Stomach smooth muscle (tissue), 2 donors: ENCODE measurements at regions not wholly inside any gene's neighbourhood (a gene's known extent, or its start where the extent isn't known, plus 50 kb on each side); places are given as distances from the start of the nearest gene placed in this dataset.
A peak's percentile ranks its signal among the peaks of the same experiment; 100 is the strongest.

Source experiments
- H3K27ac ChIP-seq: one replicate; pipeline ENCODE4 v1.7.0; 2013; ENCODE audit warnings: mild to moderate bottlenecking, low read length, inconsistent platforms
- H3K27me3 ChIP-seq, 2 donors: one replicate each; pipeline ENCODE4 v1.7.0; 2013; ENCODE audit warnings: low read length in 2 of 2; ENCODE audit not compliant: insufficient read depth in 2 of 2, control insufficient read depth in 1 of 2
- H3K36me3 ChIP-seq, 2 donors: one replicate each; pipeline ENCODE4 v1.7.0; 2013; ENCODE audit warnings: low read length in 2 of 2; ENCODE audit not compliant: control insufficient read depth in 2 of 2, insufficient read depth in 2 of 2
- H3K4me1 ChIP-seq: one replicate; pipeline ENCODE4 v1.7.0; 2013; ENCODE audit warnings: low read length; ENCODE audit not compliant: control insufficient read depth, insufficient read depth
- H3K4me3 ChIP-seq, 2 donors: one replicate each; pipeline ENCODE4 v1.7.0; 2013; ENCODE audit warnings: low read length in 2 of 2
- H3K9ac ChIP-seq, 2 donors: one replicate each; pipeline ENCODE4 v1.7.0; 2013; ENCODE audit warnings: low read length in 2 of 2, mild to moderate bottlenecking in 1 of 2
- H3K9me3 ChIP-seq, 2 donors: one replicate each; pipeline ENCODE4 v1.7.0; 2013; ENCODE audit warnings: low read length in 2 of 2; ENCODE audit not compliant: control insufficient read depth in 2 of 2
- donor health status: healthy.
- donor health status: Pancreatic carcinoma.

- Histone ChIP-seq H3K9ac (no peak overlapping the region), H3K27me3 (no peaks in the 10 kb centered on the region), H3K4me1 (no peaks in the 10 kb centered on the region), H3K36me3 (no peaks in the 10 kb centered on the region), H3K4me3 (no peak overlapping the region), H3K9me3 (no peaks in the 10 kb centered on the region), H3K27ac (no peak overlapping the region)
Measured at GRCh38 chr4:134601706-134602105, 400.1 kb upstream of the PABPC4L start.

- Histone ChIP-seq H3K4me1 (no peaks in the 10 kb centered on the region), H3K9ac (no peak overlapping the region), H3K36me3 (no peaks in the 10 kb centered on the region), H3K4me3 (no peak overlapping the region), H3K27me3 (no peaks in the 10 kb centered on the region), H3K27ac (no peak overlapping the region), H3K9me3 (no peaks in the 10 kb centered on the region)
Measured at GRCh38 chr4:134591326-134591725, 389.7 kb upstream of the PABPC4L start.

DNA sequence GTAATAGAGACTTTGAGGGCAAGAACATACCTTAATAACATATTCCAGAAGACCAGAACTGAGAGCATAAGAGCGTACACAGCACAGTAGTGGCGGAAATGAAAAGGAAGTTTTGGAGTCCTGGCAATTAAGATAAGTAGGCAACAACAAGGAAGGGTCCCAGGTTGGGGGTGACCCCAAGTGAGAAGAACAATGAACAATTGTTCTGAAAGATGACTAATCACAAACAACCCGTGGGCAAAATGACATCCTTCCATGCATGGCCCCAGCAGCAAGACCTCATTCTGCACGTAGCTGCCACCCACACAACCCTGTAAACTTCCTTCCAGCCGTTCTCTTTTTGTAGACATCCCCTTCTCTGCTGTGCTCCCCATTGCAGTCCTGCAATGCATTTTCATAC lies 384.4 kb upstream of the PABPC4L start:
- Histone ChIP-seq H3K4me1 (no peaks in the 10 kb centered on the region), H3K27ac (no peak overlapping the region), H3K9ac (no peak overlapping the region), H3K4me3 (no peak overlapping the region), H3K27me3 (no peaks in the 10 kb centered on the region), H3K36me3 (no peaks in the 10 kb centered on the region), H3K9me3 (no peaks in the 10 kb centered on the region)

DNA sequence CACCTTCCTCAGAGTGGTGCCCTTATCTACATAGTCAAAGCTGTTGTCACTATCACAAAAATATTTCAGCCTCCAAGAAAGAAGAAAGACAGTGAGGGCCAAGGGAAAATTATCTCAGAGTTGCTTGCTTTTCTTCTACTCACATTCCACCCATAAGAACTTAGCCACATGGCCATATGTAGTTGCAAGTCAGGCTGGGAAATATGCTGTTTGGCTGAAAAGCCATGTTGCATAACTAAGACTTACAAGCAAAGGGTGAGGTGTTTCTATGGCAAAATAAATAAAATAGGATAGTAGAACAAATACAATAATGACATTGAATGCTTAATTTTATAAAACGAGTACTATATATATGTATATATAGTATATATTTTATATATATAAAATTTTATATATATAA lies 365.9 kb upstream of the PABPC4L start:
- Histone ChIP-seq H3K9me3 (no peaks in the 10 kb centered on the region), H3K27ac (no peak overlapping the region), H3K27me3 (no peaks in the 10 kb centered on the region), H3K4me1 (no peaks in the 10 kb centered on the region), H3K9ac (no peak overlapping the region), H3K4me3 (no peak overlapping the region), H3K36me3 (no peaks in the 10 kb centered on the region)

DNA sequence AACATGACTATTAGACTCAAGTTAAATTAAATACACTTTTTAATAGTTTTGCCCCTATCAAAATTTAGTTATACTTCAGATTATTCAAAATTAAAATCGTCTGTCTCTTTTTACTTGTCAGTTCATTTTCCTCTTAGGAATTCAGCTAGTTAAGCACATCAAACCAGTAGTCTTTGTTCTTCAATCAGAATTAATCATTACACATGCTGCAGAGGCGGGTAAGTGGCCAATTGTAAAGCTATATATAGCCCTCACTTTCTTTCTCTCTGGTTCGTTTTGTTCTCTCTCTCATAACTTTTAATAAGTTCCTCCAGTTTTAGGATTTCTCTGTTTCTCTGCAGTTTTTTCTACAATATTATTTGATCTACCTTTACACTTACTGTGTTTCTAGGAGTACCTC lies 359.1 kb upstream of the PABPC4L start:
- Histone ChIP-seq H3K4me1 (no peaks in the 10 kb centered on the region), H3K36me3 (no peaks in the 10 kb centered on the region), H3K27ac (no peak overlapping the region), H3K9ac (no peak overlapping the region), H3K4me3 (no peak overlapping the region), H3K9me3 (no peaks in the 10 kb centered on the region), H3K27me3 (no peaks in the 10 kb centered on the region)

DNA sequence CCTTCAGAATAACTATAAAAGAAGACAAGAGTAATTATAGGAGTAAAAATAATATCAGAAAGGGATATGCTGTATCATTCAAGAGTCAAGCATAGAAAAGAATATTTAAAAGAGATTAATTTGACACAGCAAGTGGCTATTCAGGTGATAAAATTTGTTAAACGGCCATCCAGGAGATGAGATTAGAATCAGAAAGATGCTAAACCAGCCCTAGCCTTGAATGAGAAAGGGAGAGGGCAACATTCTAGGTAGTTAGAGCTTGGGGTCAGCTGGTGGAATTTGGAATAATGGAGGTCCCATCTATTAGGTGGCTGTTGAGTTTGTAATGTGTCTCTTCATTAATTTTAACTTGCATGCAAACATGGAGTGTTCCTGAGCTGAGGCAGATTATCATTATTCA lies 350.5 kb upstream of the PABPC4L start:
- Histone ChIP-seq H3K27ac (no peak overlapping the region), H3K9ac (no peak overlapping the region), H3K4me3 (no peak overlapping the region), H3K4me1 (no peaks in the 10 kb centered on the region), H3K36me3 (no peaks in the 10 kb centered on the region), H3K27me3 (no peaks in the 10 kb centered on the region), H3K9me3 (peaks cover 1 to 6% of the 10 kb centered on the region in 2 donors)

DNA sequence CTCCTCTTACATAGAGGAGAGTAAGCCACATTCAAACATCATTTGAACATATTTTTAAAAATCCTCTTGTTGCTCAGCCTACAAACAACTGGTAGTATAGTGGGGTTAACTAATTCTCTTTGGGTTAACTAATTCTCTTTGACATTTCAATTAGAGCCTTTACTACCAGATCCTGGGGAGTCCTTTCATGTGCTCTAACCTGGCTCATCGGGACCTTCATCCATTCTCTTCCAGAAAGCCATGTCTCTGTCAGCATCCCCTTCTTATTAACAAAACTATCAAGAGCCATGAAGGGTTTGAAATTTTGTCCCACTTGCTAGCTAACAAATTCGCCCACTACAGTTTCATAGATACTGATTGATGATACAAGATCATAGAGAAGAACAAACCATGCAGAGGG lies 349.8 kb upstream of the PABPC4L start:
- Histone ChIP-seq H3K9ac (no peak overlapping the region), H3K9me3 (peaks cover 2 to 10% of the 10 kb centered on the region in 2 donors), H3K36me3 (no peaks in the 10 kb centered on the region), H3K27ac (no peak overlapping the region), H3K4me3 (no peak overlapping the region), H3K27me3 (no peaks in the 10 kb centered on the region), H3K4me1 (no peaks in the 10 kb centered on the region)

DNA sequence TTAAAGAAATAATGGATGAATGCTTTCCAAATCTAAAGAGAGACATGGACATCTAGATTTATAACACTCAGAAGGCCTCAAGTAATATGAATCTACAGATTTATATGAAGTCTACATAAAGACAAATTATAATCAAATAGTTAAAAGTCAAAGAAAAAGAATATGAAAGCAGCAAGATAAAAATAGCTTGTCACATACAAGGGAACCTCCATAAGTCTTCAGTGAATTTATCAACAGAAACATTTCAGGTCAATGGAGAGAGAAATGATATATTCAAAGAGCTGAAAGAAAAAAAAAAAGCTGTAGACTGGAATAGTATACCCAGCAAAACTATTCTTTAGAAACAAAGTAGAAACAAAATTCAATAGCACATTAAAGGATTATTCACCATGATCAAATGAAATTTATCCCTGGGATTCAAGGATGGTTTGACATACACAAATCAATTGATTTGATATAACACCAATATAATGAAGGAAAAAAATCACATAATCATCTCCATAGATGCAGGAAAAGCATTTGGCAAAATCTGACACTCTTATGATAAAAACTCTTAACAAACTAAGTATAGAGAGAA lies 346.6 kb upstream of the PABPC4L start:
- Histone ChIP-seq H3K4me3 (no peak overlapping the region), H3K27ac (no peak overlapping the region)

DNA sequence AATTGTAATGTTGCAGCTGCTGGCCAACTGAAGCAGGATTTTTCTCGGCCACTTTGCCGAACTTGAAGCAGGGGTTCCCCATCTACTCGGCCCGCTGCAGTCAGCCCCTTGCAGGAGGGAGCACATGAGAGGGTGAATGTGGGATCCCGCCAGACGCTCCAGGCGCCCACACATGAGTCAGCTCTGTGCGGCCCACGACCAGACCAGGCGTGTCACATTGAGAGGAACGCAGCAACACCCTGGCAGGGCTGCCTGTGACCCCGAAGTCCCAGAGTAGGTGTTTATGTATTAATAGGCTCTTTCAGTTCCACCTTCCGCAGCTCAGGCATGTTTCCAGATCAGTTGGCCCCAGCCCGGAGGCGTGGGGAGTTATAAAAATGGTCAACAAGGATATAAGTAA lies 344.7 kb upstream of the PABPC4L start:
- Histone ChIP-seq H3K9ac (no peak overlapping the region), H3K9me3 (peaks cover 2 to 13% of the 10 kb centered on the region in 2 donors), H3K4me3 (no peak overlapping the region), H3K36me3 (no peaks in the 10 kb centered on the region), H3K4me1 (no peaks in the 10 kb centered on the region), H3K27me3 (no peaks in the 10 kb centered on the region), H3K27ac (no peak overlapping the region)

More for the DNA sequence above, 346.6 kb upstream of the PABPC4L start:
- H3K27me3 ChIP-seq, result no peaks in the 10 kb centered on the region
- H3K36me3 ChIP-seq, result no peaks in the 10 kb centered on the region
- H3K4me1 ChIP-seq, result no peaks in the 10 kb centered on the region
- H3K9ac ChIP-seq, result no peak overlapping the region
- H3K9me3 ChIP-seq, result peaks cover 2 to 13% of the 10 kb centered on the region in 2 donors

DNA sequence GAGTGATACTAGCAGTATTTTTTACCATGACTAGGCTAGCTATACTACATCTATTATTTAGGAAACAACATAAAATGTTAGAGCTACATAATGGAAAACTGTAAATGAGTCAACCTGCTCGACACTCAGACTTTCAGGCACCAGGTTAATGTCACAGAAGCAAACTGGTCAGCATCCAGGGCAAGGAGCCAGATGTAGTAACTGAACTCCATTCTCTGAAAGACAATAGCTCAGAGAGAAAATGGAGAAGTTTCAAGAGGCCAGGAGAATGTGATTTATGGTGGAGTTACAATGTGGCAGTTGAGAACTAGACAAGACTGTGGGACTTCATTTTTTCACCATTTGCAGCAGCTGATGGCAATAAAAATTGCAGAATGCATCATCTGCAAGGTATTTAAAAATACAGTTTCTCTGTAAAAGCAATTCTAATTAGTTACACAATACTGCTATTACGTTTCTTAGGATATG lies 342.7 kb upstream of the PABPC4L start:
- Histone ChIP-seq H3K27ac (no peak overlapping the region), H3K9me3 (peaks cover 2 to 13% of the 10 kb centered on the region in 2 donors), H3K4me3 (no peak overlapping the region), H3K4me1 (no peaks in the 10 kb centered on the region), H3K36me3 (no peaks in the 10 kb centered on the region), H3K9ac (no peak overlapping the region), H3K27me3 (no peaks in the 10 kb centered on the region)

GRCh38 chr4:134540588-134540987 lies 339.0 kb upstream of the PABPC4L start:
- no peaks in the 10 kb centered on the region for H3K27me3 ChIP-seq
- peak overlapping the region in 1 of 2 donors; percentile 10 for H3K4me3 ChIP-seq
- no peaks in the 10 kb centered on the region for H3K9me3 ChIP-seq
- H3K27ac ChIP-seq, result no peak overlapping the region
- H3K4me1 ChIP-seq, result no peaks in the 10 kb centered on the region
- H3K9ac ChIP-seq, result no peak overlapping the region
- no peaks in the 10 kb centered on the region for H3K36me3 ChIP-seq
